ENCODE measurements at regions not wholly inside any gene's neighbourhood (a gene's known extent, or its start where the extent isn't known, plus 50 kb on each side); places are given as distances from the start of the nearest gene placed in this dataset.

DNA sequence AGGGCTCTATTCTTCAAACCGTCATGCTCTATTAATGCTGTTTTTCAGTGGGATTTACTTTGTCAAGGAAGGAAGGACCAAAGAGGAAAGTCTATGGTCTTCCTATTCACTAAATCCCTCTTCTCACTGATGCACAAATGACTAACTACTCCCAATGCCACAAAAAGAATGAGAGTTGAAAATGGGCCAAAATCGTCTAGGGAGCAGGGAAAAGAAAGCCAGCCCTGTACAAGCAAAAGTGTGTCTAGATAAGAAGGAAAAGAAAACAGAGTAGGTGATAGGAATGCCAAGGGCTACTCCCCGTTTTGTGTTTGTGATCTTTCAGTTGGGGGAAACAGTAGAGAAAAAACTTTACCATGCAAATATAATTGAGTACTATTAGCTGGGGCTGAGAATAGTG, 97.2 kb upstream of the TMCO5A start:
- TF ChIP-seq POLR2A (IDR thresholded peaks at IDR 0.05; ENCODE audit: low read depth, low read length): no peak
- TF ChIP-seq TAF1 (IDR thresholded peaks at IDR 0.05; ENCODE audit: borderline replicate concordance, low read depth, low read length): no peak
- TF ChIP-seq POLR2AphosphoS5 (IDR thresholded peaks at IDR 0.05; ENCODE audit: low read depth, low read length): no peak
- FAIRE-seq: no peak
- DNase-seq (ENCODE audit: insufficient read length): no peak

DNA sequence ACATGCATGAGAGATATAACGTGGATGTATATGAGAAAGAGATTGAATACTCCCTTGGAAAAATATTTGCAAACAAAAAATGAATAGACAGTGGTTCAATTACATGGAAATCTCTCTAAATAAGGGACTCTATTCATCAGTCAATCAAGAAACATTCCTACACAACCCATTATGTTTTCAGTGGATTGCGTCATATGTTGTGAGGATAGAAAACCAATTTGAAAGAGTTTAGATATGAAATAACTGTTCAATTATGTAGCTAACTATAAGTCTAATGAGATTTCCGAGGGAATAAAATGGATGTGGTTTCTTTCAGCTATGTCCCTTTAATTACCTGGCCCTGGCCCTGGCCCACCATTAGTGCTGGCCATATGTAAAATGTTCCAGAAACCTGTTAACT, 86.7 kb upstream of the TMCO5A start:
- no peak for DNase-seq (ENCODE audit: insufficient read length)
- FAIRE-seq: no peak
- TF ChIP-seq POLR2AphosphoS5 (IDR thresholded peaks at IDR 0.05; ENCODE audit: low read depth, low read length): no peak
- TF ChIP-seq POLR2A (IDR thresholded peaks at IDR 0.05; ENCODE audit: low read depth, low read length): no peak
- TF ChIP-seq TAF1 (IDR thresholded peaks at IDR 0.05; ENCODE audit: borderline replicate concordance, low read depth, low read length): no peak

DNA sequence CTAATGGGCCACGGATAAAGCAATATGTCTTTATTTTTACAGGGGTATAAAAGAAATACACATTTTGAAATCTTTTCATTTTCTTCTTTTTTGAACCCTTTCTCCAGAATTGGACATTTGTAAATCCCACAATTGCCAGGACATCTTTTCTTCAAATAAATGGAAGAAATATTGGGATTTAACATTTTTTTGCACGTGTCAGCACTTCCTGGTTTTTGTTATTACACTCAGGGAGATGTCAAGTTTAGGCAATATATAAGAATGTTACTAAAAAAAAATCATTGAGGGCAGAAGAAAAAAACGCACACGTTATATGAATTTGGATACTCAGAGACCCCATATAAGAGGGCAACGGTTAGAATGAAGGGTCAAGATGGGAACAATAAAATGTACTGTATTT, 78.3 kb upstream of the TMCO5A start:
- TF ChIP-seq POLR2AphosphoS5 (IDR thresholded peaks at IDR 0.05; ENCODE audit: low read depth, low read length) (no peak), TAF1 (IDR thresholded peaks at IDR 0.05; ENCODE audit: borderline replicate concordance, low read depth, low read length) (no peak), POLR2A (IDR thresholded peaks at IDR 0.05; ENCODE audit: low read depth, low read length) (no peak)
- DNase-seq (ENCODE audit: insufficient read length): no peak
- no peak for FAIRE-seq

DNA sequence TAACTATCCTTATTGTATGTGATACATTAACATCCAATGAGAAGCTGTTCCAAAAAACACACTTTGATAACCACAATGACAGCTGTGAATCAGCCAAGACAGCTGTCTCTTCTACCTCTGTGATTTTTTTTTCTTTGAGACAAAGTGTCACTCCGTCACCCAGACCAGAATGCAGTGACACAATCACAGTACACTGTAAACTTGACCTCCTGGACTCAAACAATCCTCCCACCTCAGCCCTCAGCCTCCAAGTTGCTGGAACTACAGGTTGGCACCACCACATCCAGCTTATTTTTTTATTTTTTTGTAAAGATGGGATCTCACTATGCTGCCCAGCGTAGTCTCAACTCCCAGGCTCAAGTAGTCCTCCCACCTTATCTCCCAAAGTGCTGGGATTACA, 73.5 kb upstream of the TMCO5A start:
- no peak for DNase-seq (ENCODE audit: insufficient read length)
- FAIRE-seq: no peak
- TF ChIP-seq TAF1 (IDR thresholded peaks at IDR 0.05; ENCODE audit: borderline replicate concordance, low read depth, low read length) (no peak), POLR2AphosphoS5 (IDR thresholded peaks at IDR 0.05; ENCODE audit: low read depth, low read length) (no peak), POLR2A (IDR thresholded peaks at IDR 0.05; ENCODE audit: low read depth, low read length) (no peak)

DNA sequence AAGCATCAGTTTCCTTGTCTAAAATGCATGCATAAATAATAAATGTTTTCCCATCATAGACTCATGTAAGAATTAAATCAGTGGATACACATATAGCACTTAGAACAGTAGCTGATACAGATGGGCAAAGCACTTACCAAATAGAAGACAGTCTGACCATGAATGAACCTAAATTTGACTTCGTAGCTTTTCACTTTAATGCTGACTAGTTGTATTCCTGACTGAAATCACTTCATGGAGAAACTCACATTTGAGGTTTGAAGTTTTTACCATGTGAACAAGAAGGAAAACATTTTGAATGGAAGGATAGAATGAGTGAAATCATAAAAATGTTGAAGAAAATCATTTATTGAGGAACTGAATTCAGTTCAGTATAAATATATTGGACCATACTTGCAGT, 68.8 kb upstream of the TMCO5A start:
- TF ChIP-seq POLR2A (IDR thresholded peaks at IDR 0.05; ENCODE audit: low read depth, low read length) (no peak), POLR2AphosphoS5 (IDR thresholded peaks at IDR 0.05; ENCODE audit: low read depth, low read length) (no peak)
- FAIRE-seq (no peak), DNase-seq (ENCODE audit: insufficient read length) (no peak)

DNA sequence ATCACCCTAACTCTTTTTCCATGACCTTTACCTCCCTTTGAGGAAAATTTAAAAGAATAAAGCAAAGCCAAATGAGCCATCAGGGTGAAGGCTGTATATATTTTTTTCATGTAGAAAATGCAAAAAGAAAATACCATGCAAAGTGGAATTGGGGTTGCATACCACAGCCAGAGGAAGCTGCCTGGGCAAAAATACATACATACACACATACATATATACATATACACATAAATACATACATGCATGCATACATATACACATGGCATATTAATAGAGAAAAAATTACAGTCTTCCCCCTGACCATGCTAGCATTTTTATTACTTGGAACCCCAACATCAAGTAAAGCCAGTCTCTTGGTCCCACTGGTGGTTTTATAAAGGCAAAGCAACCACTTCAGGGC, 63.7 kb upstream of the TMCO5A start:
- TF ChIP-seq TAF1 (IDR thresholded peaks at IDR 0.05; ENCODE audit: borderline replicate concordance, low read depth, low read length) (no peak), POLR2A (IDR thresholded peaks at IDR 0.05; ENCODE audit: low read depth, low read length) (no peak), POLR2AphosphoS5 (IDR thresholded peaks at IDR 0.05; ENCODE audit: low read depth, low read length) (no peak)
- DNase-seq (ENCODE audit: insufficient read length) (no peak), FAIRE-seq (no peak)

DNA sequence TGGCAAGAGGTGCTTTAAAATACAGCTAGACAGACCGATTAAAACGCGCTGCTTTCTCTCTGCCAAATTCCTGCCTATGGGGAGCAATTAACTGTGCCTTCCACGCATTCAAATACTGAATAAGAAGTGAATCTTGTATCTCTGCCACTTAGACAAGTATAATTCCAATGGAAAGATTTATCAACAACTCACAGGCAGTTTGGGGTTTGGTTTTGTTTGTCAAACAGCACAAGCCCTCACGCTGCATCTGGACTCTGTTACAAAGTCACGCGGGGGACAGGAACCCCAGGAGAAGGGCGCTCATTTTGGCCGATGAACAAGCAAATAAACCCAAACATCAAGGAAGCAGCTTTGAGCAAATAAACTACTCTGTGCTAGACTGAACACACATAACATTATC, 61.8 kb upstream of the TMCO5A start:
- FAIRE-seq (no peak), DNase-seq (ENCODE audit: insufficient read length) (no peak)
- TF ChIP-seq TAF1 (IDR thresholded peaks at IDR 0.05; ENCODE audit: borderline replicate concordance, low read depth, low read length) (no peak), POLR2AphosphoS5 (IDR thresholded peaks at IDR 0.05; ENCODE audit: low read depth, low read length) (no peak), POLR2A (IDR thresholded peaks at IDR 0.05; ENCODE audit: low read depth, low read length) (no peak)

DNA sequence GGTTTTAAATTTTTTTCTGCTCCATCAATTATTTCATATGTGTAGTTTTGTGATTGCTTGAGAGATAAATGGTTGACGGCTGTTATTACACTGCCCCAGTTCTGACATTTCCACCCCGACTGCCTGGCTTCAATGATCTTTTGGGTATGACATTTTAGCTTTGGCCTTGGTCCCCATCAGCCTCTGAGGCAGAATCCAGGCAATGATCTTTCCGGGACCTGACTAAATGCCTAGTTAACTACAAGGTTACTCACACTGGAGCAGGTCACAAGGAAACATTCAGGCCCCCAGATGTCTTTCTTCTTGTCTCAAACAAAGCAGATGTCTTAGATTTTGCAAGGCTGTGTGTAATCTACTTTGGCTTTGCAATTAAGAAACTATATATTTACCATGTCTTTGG, 61.1 kb upstream of the TMCO5A start:
- TF ChIP-seq TAF1 (IDR thresholded peaks at IDR 0.05; ENCODE audit: borderline replicate concordance, low read depth, low read length): no peak
- TF ChIP-seq POLR2A (IDR thresholded peaks at IDR 0.05; ENCODE audit: low read depth, low read length): no peak
- no peak for TF ChIP-seq POLR2AphosphoS5 (IDR thresholded peaks at IDR 0.05; ENCODE audit: low read depth, low read length)
- FAIRE-seq (no peak), DNase-seq (ENCODE audit: insufficient read length) (no peak)

DNA sequence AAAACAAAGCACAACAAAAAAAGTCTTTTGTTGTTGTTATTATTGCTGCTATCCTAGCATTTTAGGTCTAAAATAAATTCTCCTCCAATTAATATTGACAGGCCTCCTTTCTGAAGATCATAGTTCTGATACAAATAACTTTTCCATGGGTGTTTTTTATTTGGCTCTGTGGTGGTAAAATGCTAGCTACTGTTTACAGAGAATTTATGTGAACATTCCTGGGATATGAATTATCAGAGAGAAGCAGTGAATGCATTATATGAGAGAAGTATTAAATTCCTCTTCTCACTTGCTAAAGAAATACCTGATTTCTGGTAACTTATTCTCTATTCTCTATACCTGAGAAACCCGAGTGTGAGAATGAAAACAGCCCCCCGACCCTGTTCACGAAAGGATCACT, 57.5 kb upstream of the TMCO5A start:
- FAIRE-seq: no peak

DNA sequence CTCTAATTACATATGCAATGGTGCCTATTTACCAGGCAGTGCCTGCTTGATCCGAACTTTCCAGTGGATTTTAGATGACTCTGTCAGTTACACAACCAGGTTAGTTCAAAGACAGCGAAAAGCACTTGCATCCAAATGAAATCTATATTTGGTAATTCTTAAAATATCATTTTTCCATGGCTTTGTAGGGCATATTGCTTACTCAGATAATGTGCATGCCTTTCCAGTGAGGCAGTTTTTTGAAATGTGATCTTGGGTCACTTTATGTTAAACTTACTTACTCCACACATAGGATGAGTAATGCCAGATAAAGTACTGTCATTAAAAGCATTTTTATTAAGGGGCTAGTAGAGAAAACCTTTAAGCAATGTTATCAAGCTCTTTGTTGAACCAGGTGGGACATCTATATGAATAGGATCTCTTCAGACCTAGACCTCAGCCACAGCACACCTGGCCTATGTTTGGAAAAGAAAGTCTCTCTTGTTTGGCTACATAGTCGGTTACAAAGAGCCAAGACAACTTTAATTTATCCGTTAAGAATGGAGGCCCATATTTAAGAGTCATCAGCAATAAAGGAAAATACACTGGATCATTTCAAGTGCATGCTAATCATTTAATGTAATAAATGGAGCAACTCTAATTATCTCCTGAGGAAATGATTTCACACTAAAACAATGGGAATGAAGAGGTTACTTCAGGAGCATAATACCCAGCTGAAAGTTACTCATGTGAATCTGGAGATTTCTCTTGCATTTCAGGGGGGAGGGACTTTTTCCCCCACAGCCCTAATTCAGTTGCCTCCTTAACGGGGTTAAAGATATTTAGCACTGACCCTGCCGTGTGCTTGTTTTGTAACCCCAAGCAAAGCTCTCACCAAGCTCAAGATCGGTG, 56.3 kb upstream of the TMCO5A start:
- DNase-seq (ENCODE audit: insufficient read length) (no peak), FAIRE-seq (no peak)
- TF ChIP-seq POLR2A (IDR thresholded peaks at IDR 0.05; ENCODE audit: low read depth, low read length): no peak
- no peak for TF ChIP-seq TAF1 (IDR thresholded peaks at IDR 0.05; ENCODE audit: borderline replicate concordance, low read depth, low read length)

More for the DNA sequence above, 57.5 kb upstream of the TMCO5A start:
- no peak for DNase-seq (ENCODE audit: insufficient read length)
- TF ChIP-seq POLR2AphosphoS5 (IDR thresholded peaks at IDR 0.05; ENCODE audit: low read depth, low read length) (no peak), POLR2A (IDR thresholded peaks at IDR 0.05; ENCODE audit: low read depth, low read length) (no peak), TAF1 (IDR thresholded peaks at IDR 0.05; ENCODE audit: borderline replicate concordance, low read depth, low read length) (no peak)

DNA sequence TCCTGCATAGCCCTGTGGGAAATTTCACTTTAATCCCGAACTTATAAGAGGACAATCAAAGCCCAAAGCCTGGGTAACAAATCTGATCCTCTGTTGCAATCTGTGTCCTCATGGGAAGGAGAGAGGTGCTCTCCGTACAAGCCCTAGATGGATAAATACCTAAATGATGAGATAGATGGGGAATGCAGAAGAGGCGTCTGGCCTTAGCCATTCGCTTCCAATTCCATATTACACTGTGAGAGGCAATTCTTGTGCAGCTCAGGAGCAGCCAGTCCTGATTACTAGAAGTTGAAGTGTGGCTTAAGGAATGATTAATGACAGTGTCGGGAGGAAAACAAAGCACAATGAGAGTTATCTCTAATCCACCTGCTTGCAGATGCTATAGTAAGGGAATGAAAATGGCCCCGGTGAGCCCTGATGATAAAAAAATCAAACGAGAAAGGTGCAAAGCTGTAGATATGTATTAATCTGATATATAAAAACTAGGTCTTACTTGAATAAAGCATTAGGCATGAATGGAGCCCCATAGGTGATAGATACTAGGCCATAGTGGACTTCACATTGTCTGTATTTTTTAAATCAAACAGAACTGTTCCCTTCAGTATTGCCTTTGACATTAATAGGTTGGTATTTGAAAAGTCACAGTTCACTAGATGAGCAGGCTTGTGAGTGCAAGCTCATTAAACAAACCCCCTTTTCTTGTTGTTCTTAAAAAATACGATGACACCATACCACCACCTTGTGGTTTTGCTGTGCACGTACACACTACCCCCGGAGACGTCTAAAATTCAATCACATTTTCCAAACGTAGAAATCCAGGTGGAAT, 54.2 kb upstream of the TMCO5A start:
- FAIRE-seq: peak; percentile 65
- TF ChIP-seq TAF1 (IDR thresholded peaks at IDR 0.05; ENCODE audit: borderline replicate concordance, low read depth, low read length): no peak
- TF ChIP-seq POLR2AphosphoS5 (IDR thresholded peaks at IDR 0.05; ENCODE audit: low read depth, low read length): no peak
- TF ChIP-seq POLR2A (IDR thresholded peaks at IDR 0.05; ENCODE audit: low read depth, low read length): no peak
- no peak for DNase-seq (ENCODE audit: insufficient read length)

DNA sequence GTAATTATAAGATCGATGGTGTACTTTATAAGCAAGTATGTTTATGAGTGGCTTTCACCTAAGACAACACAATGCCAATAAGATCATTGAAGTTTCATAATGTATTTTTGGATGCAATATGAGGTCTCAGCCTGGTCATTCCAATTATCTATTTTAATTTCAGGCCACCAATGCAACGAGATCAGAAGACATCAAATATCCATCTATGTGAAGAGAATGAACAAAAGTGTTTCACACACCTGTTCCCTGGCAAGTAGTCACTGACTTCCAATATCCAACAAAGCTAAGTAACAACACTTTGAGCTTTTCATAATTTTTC, 53.6 kb upstream of the TMCO5A start:
- no peak for DNase-seq (ENCODE audit: insufficient read length)
- TF ChIP-seq POLR2A (IDR thresholded peaks at IDR 0.05; ENCODE audit: low read depth, low read length) (no peak), POLR2AphosphoS5 (IDR thresholded peaks at IDR 0.05; ENCODE audit: low read depth, low read length) (no peak), TAF1 (IDR thresholded peaks at IDR 0.05; ENCODE audit: borderline replicate concordance, low read depth, low read length) (no peak)
- FAIRE-seq: no peak
